Tibial nerve (tissue), 3 donors: ENCODE measurements at regions not wholly inside any gene's neighbourhood (a gene's known extent, or its start where the extent isn't known, plus 50 kb on each side); places are given as distances from the start of the nearest gene placed in this dataset.

Experiments used
- POLR2A ChIP-seq, 2 donors: fragments of 450-650 bp; IDR thresholded peaks; one replicate each; pipeline ENCODE4 v1.6.1; 2017; ENCODE audit warnings: antibody characterized with exemption in 2 of 2, mild to moderate bottlenecking in 2 of 2, moderate library complexity in 2 of 2
- TF ChIP-seq, protein P1 (sequence below), 5 experiments: fragments of 200-600 bp in 3 of 5; fragments of 450-650 bp in 2 of 5; sonication (generic) in 3 of 5; IDR thresholded peaks; one replicate each; pipeline ENCODE4 v1.5.1; 2016 to 2019; ENCODE audit warnings: antibody characterized with exemption in 5 of 5, mild to moderate bottlenecking in 3 of 5, moderate library complexity in 2 of 5

- TF ChIP-seq, protein P1, sequence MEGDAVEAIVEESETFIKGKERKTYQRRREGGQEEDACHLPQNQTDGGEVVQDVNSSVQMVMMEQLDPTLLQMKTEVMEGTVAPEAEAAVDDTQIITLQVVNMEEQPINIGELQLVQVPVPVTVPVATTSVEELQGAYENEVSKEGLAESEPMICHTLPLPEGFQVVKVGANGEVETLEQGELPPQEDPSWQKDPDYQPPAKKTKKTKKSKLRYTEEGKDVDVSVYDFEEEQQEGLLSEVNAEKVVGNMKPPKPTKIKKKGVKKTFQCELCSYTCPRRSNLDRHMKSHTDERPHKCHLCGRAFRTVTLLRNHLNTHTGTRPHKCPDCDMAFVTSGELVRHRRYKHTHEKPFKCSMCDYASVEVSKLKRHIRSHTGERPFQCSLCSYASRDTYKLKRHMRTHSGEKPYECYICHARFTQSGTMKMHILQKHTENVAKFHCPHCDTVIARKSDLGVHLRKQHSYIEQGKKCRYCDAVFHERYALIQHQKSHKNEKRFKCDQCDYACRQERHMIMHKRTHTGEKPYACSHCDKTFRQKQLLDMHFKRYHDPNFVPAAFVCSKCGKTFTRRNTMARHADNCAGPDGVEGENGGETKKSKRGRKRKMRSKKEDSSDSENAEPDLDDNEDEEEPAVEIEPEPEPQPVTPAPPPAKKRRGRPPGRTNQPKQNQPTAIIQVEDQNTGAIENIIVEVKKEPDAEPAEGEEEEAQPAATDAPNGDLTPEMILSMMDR (IDR thresholded peaks at IDR 0.05): no peak
- no peak for TF ChIP-seq POLR2A (IDR thresholded peaks at IDR 0.05)
Observed at GRCh38 chr13:109415057-109415456, 371.3 kb downstream of the IRS2 start.
